ENCODE measurements at regions not wholly inside any gene's neighbourhood (a gene's known extent, or its start where the extent isn't known, plus 50 kb on each side); places are given as distances from the start of the nearest gene placed in this dataset.

DNA sequence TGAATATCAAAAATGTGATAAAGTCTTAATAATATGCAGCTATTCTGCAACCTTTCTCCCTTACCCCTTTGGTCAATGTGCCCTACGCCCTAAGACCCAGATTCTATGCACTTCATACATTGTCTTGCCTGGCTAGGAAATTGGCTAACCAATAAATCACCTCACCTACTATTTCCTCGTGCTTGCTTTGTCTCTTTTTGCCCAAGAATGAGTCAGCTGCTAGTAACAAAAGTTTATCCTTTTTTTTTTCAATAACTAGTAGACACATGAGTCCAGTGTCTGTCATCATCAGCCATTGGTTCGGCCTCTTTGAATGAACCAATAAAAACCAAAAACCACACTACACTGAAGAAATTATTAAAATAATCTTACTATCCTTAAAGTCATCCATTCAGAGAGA lies 387.1 kb downstream of the PPP3CA start:
- TF ChIP-seq, protein P1, sequence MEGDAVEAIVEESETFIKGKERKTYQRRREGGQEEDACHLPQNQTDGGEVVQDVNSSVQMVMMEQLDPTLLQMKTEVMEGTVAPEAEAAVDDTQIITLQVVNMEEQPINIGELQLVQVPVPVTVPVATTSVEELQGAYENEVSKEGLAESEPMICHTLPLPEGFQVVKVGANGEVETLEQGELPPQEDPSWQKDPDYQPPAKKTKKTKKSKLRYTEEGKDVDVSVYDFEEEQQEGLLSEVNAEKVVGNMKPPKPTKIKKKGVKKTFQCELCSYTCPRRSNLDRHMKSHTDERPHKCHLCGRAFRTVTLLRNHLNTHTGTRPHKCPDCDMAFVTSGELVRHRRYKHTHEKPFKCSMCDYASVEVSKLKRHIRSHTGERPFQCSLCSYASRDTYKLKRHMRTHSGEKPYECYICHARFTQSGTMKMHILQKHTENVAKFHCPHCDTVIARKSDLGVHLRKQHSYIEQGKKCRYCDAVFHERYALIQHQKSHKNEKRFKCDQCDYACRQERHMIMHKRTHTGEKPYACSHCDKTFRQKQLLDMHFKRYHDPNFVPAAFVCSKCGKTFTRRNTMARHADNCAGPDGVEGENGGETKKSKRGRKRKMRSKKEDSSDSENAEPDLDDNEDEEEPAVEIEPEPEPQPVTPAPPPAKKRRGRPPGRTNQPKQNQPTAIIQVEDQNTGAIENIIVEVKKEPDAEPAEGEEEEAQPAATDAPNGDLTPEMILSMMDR (IDR thresholded peaks at IDR 0.05; ENCODE audit: poor library complexity), result no peak
- TF ChIP-seq EZH2 (IDR thresholded peaks at IDR 0.05; ENCODE audit: borderline replicate concordance) (no peak), EZH2phosphoT487 (IDR thresholded peaks at IDR 0.05; ENCODE audit: low read depth, severe bottlenecking, unreplicated experiment) (no peak)
